Panc1 (cell line): ENCODE measurements at regions not wholly inside any gene's neighbourhood (a gene's known extent, or its start where the extent isn't known, plus 50 kb on each side); places are given as distances from the start of the nearest gene placed in this dataset.

Experiments used
- ATAC-seq: fragments of 200-7000 bp; cut with Tn5 transposase; 2 replicates; pipeline ENCODE4 v1.9.1; 2020; ENCODE audit warnings: mild to moderate bottlenecking, moderate library complexity
- BruUV-seq: library from RNA; stranded (reverse); fragments of 400-500 nt; replicated peaks from 2 replicates; lab custom pipeline; 2021; lab: Mats Ljungman, UMichigan
- CTCF ChIA-PET: fragments of 300-600 bp; sonication (Branson Sonifier 250); formaldehyde crosslinking; loops from one replicate; lab custom pipeline; 2022; ENCODE audit warnings: antibody characterized with exemption; lab: Charles Lee
- POLR2A ChIA-PET: fragments of 300-600 bp; sonication (Branson Sonifier 250); formaldehyde crosslinking; loops from one replicate; lab custom pipeline; 2022; ENCODE audit warnings: antibody characterized with exemption; lab: Charles Lee
- DNase-seq: peaks from one replicate; pipeline ENCODE4 v3.0.0-alpha.2; 2010; ENCODE audit warnings: low read depth, low spot score
- H3K27ac ChIP-seq: 2 replicates; pipeline ENCODE4 v1.5.1; 2011; ENCODE audit warnings: mild to moderate bottlenecking, low read length, inconsistent platforms
- H3K27me3 ChIP-seq: fragments of 200-500 bp; sonication (Bioruptor generic); 2 replicates; pipeline ENCODE4 v1.6.0; 2014; ENCODE audit warnings: low read length, inconsistent platforms; ENCODE audit not compliant: control insufficient read depth, insufficient read depth
- H3K36me3 ChIP-seq: fragments of 200-500 bp; sonication (Bioruptor generic); 2 replicates; pipeline ENCODE4 v1.5.1; 2014; ENCODE audit warnings: inconsistent platforms, mild to moderate bottlenecking, low read length, moderate library complexity; ENCODE audit not compliant: control insufficient read depth, insufficient read depth
- H3K4me1 ChIP-seq: 2 replicates; pipeline ENCODE4 v1.5.1; 2011; ENCODE audit warnings: inconsistent platforms, mild to moderate bottlenecking, low read length, moderate library complexity; ENCODE audit not compliant: control insufficient read depth, insufficient read depth
- H3K4me3 ChIP-seq, 2 experiments: 2 replicates each; pipeline ENCODE4 v1.5.1; 2011 to 2012; ENCODE audit warnings: low read depth in 2 of 2, low read length in 2 of 2, mild to moderate bottlenecking in 2 of 2, inconsistent platforms in 1 of 2, moderate library complexity in 1 of 2
- H3K9me3 ChIP-seq: fragments of 200-500 bp; sonication (Bioruptor generic); 2 replicates; pipeline ENCODE4 v1.5.1; 2014; ENCODE audit warnings: low read depth, mild to moderate bottlenecking, inconsistent platforms, low read length, moderate library complexity; ENCODE audit not compliant: control insufficient read depth, insufficient read depth
- CTCF ChIP-seq: fragments of 450-650 bp; IDR thresholded peaks from 2 replicates; pipeline ENCODE4 v1.5.1; 2017; ENCODE audit warnings: mild to moderate bottlenecking
- POLR2AphosphoS5 ChIP-seq: IDR thresholded peaks from 2 replicates; pipeline ENCODE4 v1.6.1; 2012; ENCODE audit warnings: mild to moderate bottlenecking, low read depth, low read length, moderate library complexity
- SIN3A ChIP-seq: IDR thresholded peaks from 2 replicates; pipeline ENCODE4 v1.6.1; 2012; ENCODE audit warnings: low read depth, mild to moderate bottlenecking, low read length, moderate library complexity, borderline replicate concordance; ENCODE audit not compliant: insufficient read depth
- TCF7L2 ChIP-seq: IDR thresholded peaks from 2 replicates; pipeline ENCODE4 v1.6.1; 2011; ENCODE audit warnings: mild to moderate bottlenecking, low read depth, low read length, inconsistent platforms
- in situ Hi-C: cut with HindIII; loops from 2 replicates; pipeline ENCODE4 v1.10.0; 2016; ENCODE audit warnings: low sequenced_read_pairs, low pct_unique_long_range_greater_than_20kb
- intact Hi-C: fragments of 100-400 bp; cut with micrococcal nuclease; formaldehyde crosslinking; loops from one replicate; pipeline ENCODE4 v1.10.0; 2022; ENCODE audit not compliant: unreplicated experiment
- TF ChIP-seq, protein P1 (sequence below), 2 experiments: IDR thresholded peaks; 2 replicates each; pipeline ENCODE4 v1.6.1; 2011 to 2012; ENCODE audit warnings: low read depth in 2 of 2, control low read depth in 1 of 2, low read length in 1 of 2, mild to moderate bottlenecking in 1 of 2, moderate library complexity in 1 of 2; ENCODE audit not compliant: insufficient read depth in 1 of 2

GRCh38 chr3:159171333-159171732 is 369.5 kb downstream of the MFSD1 start:
- Histone ChIP-seq H3K4me3 (no peak overlapping the region), H3K4me1 (no peaks in the 10 kb centered on the region), H3K27ac (no peak overlapping the region), H3K9me3 (no peaks in the 10 kb centered on the region; the same call in 1 of the 2 replicates), H3K27me3 (no peaks in the 10 kb centered on the region), H3K36me3 (no peaks in the 10 kb centered on the region)
- DNase-seq (no peak), ATAC-seq (no peak)
- intact Hi-C loops: no loop called here
- TF ChIP-seq TCF7L2 (no peak), CTCF (no peak), POLR2AphosphoS5 (no peak), SIN3A (no peak)
- TF ChIP-seq, protein P1, sequence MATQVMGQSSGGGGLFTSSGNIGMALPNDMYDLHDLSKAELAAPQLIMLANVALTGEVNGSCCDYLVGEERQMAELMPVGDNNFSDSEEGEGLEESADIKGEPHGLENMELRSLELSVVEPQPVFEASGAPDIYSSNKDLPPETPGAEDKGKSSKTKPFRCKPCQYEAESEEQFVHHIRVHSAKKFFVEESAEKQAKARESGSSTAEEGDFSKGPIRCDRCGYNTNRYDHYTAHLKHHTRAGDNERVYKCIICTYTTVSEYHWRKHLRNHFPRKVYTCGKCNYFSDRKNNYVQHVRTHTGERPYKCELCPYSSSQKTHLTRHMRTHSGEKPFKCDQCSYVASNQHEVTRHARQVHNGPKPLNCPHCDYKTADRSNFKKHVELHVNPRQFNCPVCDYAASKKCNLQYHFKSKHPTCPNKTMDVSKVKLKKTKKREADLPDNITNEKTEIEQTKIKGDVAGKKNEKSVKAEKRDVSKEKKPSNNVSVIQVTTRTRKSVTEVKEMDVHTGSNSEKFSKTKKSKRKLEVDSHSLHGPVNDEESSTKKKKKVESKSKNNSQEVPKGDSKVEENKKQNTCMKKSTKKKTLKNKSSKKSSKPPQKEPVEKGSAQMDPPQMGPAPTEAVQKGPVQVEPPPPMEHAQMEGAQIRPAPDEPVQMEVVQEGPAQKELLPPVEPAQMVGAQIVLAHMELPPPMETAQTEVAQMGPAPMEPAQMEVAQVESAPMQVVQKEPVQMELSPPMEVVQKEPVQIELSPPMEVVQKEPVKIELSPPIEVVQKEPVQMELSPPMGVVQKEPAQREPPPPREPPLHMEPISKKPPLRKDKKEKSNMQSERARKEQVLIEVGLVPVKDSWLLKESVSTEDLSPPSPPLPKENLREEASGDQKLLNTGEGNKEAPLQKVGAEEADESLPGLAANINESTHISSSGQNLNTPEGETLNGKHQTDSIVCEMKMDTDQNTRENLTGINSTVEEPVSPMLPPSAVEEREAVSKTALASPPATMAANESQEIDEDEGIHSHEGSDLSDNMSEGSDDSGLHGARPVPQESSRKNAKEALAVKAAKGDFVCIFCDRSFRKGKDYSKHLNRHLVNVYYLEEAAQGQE (IDR thresholded peaks at IDR 0.05; ENCODE audit: insufficient read depth in 1 of 2, low read depth in 2 of 2, low read length in 1 of 2): no peak
- BruUV-seq: no TSS peak
- ChIA-PET CTCF (no interaction called here), POLR2A (interaction anchor here (0.6 kb wide), 2 partner anchors 24 to 594 kb away, joined by 3 to 8 read pairs; no protein-coding TSS in a partner anchor)
- in situ Hi-C loops: no loop called here

GRCh38 chr3:159172473-159172872 is 370.6 kb downstream of the MFSD1 start:
- BruUV-seq: no TSS peak
- Histone ChIP-seq H3K27me3 (no peaks in the 10 kb centered on the region), H3K4me1 (no peaks in the 10 kb centered on the region), H3K36me3 (no peaks in the 10 kb centered on the region), H3K9me3 (no peaks in the 10 kb centered on the region; the same call in 1 of the 2 replicates), H3K4me3 (no peak overlapping the region), H3K27ac (no peak overlapping the region)
- TF ChIP-seq SIN3A (no peak), TCF7L2 (no peak), POLR2AphosphoS5 (no peak), CTCF (no peak)
- TF ChIP-seq, protein P1 (IDR thresholded peaks at IDR 0.05; ENCODE audit: insufficient read depth in 1 of 2, low read depth in 2 of 2, low read length in 1 of 2): no peak
- ATAC-seq (no peak), DNase-seq (no peak)
- in situ Hi-C loops: no loop called here
- POLR2A ChIA-PET: no interaction called here
- intact Hi-C loops: no loop called here
- CTCF ChIA-PET: no interaction called here
